ENCODE measurements at regions not wholly inside any gene's neighbourhood (a gene's known extent, or its start where the extent isn't known, plus 50 kb on each side); places are given as distances from the start of the nearest gene placed in this dataset.

- Histone ChIP-seq H3K36me3 (ENCODE audit: control insufficient read depth in 1 of 2, insufficient read depth in 2 of 2, low read length in 1 of 2) (no peaks in the 10 kb centered on the region), H3K27ac (ENCODE audit: low read depth in 1 of 2, low read length in 2 of 2) (no peak overlapping the region), H3K4me1 (ENCODE audit: control insufficient read depth in 1 of 2, insufficient read depth in 2 of 2, low read length in 2 of 2) (peaks cover 1 to 5% of the 10 kb centered on the region in 2 donors), H3K4me3 (ENCODE audit: low read length in 2 of 2) (no peak overlapping the region), H3K9me3 (ENCODE audit: control insufficient read depth, low read length) (no peaks in the 10 kb centered on the region), H3K27me3 (ENCODE audit: control insufficient read depth in 1 of 2, insufficient read depth in 2 of 2, low read length in 1 of 2) (no peaks in the 10 kb centered on the region)
- DNase-seq (no peak), ATAC-seq (ENCODE audit: low FRiP score) (no peak)
- 69 to 70% methylated on average over 1 of the region's 1 CpG for WGBS, 2 donors
- intact Hi-C loops (cut with DNase I), result no loop called here
These were observed 239.9 kb upstream of the ATP2B1 start for GRCh38 chr12:89948271-89949175.

- H3K4me1 ChIP-seq (ENCODE audit: control insufficient read depth in 1 of 2, insufficient read depth in 2 of 2, low read length in 2 of 2), result peaks cover 1 to 5% of the 10 kb centered on the region in 2 donors
- H3K9me3 ChIP-seq (ENCODE audit: control insufficient read depth, low read length), result no peaks in the 10 kb centered on the region
- H3K36me3 ChIP-seq (ENCODE audit: control insufficient read depth in 1 of 2, insufficient read depth in 2 of 2, low read length in 1 of 2), result no peaks in the 10 kb centered on the region
- no peak for DNase-seq
- WGBS, 2 donors, result 14 to 15% methylated on average over 5 of the region's 5 CpGs
- no peaks in the 10 kb centered on the region for H3K27me3 ChIP-seq (ENCODE audit: control insufficient read depth in 1 of 2, insufficient read depth in 2 of 2, low read length in 1 of 2)
- intact Hi-C loops (cut with DNase I), result no loop called here
- peak overlapping the region in 1 of 2 donors; percentile 20 for H3K4me3 ChIP-seq (ENCODE audit: low read length in 2 of 2)
- peak overlapping the region; percentile 33 to 57 for H3K27ac ChIP-seq (ENCODE audit: low read depth in 1 of 2, low read length in 2 of 2)
- ATAC-seq (ENCODE audit: low FRiP score), result peak; percentile 64
These were observed 239.0 kb upstream of the ATP2B1 start for GRCh38 chr12:89947437-89948270.

GRCh38 chr12:89946518-89947135, 238.0 kb upstream of the ATP2B1 start:
- H3K36me3 ChIP-seq (ENCODE audit: control insufficient read depth in 1 of 2, insufficient read depth in 2 of 2, low read length in 1 of 2), result no peaks in the 10 kb centered on the region
- DNase-seq (no peak), ATAC-seq (ENCODE audit: low FRiP score) (no peak)
- no peak overlapping the region for H3K4me3 ChIP-seq (ENCODE audit: low read length in 2 of 2)
- 86 to 87% methylated on average over 6 of the region's 6 CpGs for WGBS, 2 donors
- no peaks in the 10 kb centered on the region for H3K9me3 ChIP-seq (ENCODE audit: control insufficient read depth, low read length)
- H3K4me1 ChIP-seq (ENCODE audit: control insufficient read depth in 1 of 2, insufficient read depth in 2 of 2, low read length in 2 of 2), result peaks cover 1 to 5% of the 10 kb centered on the region in 2 donors
- intact Hi-C loops (cut with DNase I), result no loop called here
- no peaks in the 10 kb centered on the region for H3K27me3 ChIP-seq (ENCODE audit: control insufficient read depth in 1 of 2, insufficient read depth in 2 of 2, low read length in 1 of 2)
- H3K27ac ChIP-seq (ENCODE audit: low read depth in 1 of 2, low read length in 2 of 2), result no peak overlapping the region

- no peak overlapping the region for H3K4me3 ChIP-seq (ENCODE audit: low read length in 2 of 2)
- no peak overlapping the region for H3K27ac ChIP-seq (ENCODE audit: low read depth in 1 of 2, low read length in 2 of 2)
- peaks cover 0 to 5% of the 10 kb centered on the region in 2 donors for H3K4me1 ChIP-seq (ENCODE audit: control insufficient read depth in 1 of 2, insufficient read depth in 2 of 2, low read length in 2 of 2)
- no peaks in the 10 kb centered on the region for H3K9me3 ChIP-seq (ENCODE audit: control insufficient read depth, low read length)
- no peaks in the 10 kb centered on the region for H3K36me3 ChIP-seq (ENCODE audit: control insufficient read depth in 1 of 2, insufficient read depth in 2 of 2, low read length in 1 of 2)
- DNase-seq, result no peak
- intact Hi-C loops (cut with DNase I), result no loop called here
- no peak for ATAC-seq (ENCODE audit: low FRiP score)
- no peaks in the 10 kb centered on the region for H3K27me3 ChIP-seq (ENCODE audit: control insufficient read depth in 1 of 2, insufficient read depth in 2 of 2, low read length in 1 of 2)
These were observed 236.5 kb upstream of the ATP2B1 start for GRCh38 chr12:89945123-89945522.

- no peaks in the 10 kb centered on the region for H3K27me3 ChIP-seq (ENCODE audit: control insufficient read depth in 1 of 2, insufficient read depth in 2 of 2, low read length in 1 of 2)
- H3K9me3 ChIP-seq (ENCODE audit: control insufficient read depth, low read length), result no peaks in the 10 kb centered on the region
- ATAC-seq (ENCODE audit: low FRiP score) (no peak), DNase-seq (no peak)
- no peak overlapping the region for H3K27ac ChIP-seq (ENCODE audit: low read depth in 1 of 2, low read length in 2 of 2)
- H3K4me1 ChIP-seq (ENCODE audit: control insufficient read depth in 1 of 2, insufficient read depth in 2 of 2, low read length in 2 of 2), result peaks cover 0 to 5% of the 10 kb centered on the region in 2 donors
- no peak overlapping the region for H3K4me3 ChIP-seq (ENCODE audit: low read length in 2 of 2)
- intact Hi-C loops (cut with DNase I), result no loop called here
- H3K36me3 ChIP-seq (ENCODE audit: control insufficient read depth in 1 of 2, insufficient read depth in 2 of 2, low read length in 1 of 2), result no peaks in the 10 kb centered on the region
These were observed 234.8 kb upstream of the ATP2B1 start for GRCh38 chr12:89943463-89943862.

GRCh38 chr12:89941436-89941835, 232.8 kb upstream of the ATP2B1 start:
- H3K4me3 ChIP-seq (ENCODE audit: low read length in 2 of 2), result no peak overlapping the region
- no peak for DNase-seq
- 93 to 96% methylated on average over 2 of the region's 2 CpGs for WGBS, 2 donors
- H3K27ac ChIP-seq (ENCODE audit: low read depth in 1 of 2, low read length in 2 of 2), result no peak overlapping the region
- no peaks in the 10 kb centered on the region for H3K36me3 ChIP-seq (ENCODE audit: control insufficient read depth in 1 of 2, insufficient read depth in 2 of 2, low read length in 1 of 2)
- ATAC-seq (ENCODE audit: low FRiP score), result no peak
- no peaks in the 10 kb centered on the region for H3K27me3 ChIP-seq (ENCODE audit: control insufficient read depth in 1 of 2, insufficient read depth in 2 of 2, low read length in 1 of 2)
- intact Hi-C loops (cut with DNase I), result no loop called here
- H3K4me1 ChIP-seq (ENCODE audit: control insufficient read depth in 1 of 2, insufficient read depth in 2 of 2, low read length in 2 of 2), result no peaks in the 10 kb centered on the region
- H3K9me3 ChIP-seq (ENCODE audit: control insufficient read depth, low read length), result no peaks in the 10 kb centered on the region

DNA sequence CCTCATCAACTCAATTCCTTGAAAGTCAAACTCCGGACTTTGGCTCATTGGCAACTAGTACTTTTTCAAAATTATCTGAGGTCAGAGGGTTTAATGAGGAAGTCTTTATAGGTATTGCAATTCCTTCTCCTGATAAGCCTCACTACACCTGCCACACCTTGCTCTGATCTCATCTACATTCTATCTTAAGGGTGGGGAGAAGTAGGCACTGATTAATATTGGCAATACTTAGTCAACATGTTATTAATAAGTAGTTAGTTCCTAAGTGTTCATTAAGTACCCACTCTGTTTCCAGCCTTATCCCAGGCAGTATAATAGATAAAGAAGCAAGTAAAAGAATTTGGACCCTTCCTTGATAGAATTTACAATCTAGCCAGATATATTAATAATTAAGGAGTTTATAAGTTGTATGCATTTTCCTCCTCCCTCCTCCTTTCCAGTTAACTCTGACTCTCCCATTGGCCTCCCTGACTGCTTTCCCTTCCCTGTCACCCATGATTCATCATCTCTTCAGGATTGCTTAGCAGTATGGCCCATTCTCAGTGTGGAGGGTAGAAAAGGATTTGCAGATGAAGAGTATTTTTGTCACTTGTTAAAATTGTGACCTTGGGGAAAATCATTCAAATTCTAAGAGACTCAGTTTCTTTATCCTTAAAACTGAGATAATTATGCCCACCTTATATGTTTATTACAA, 231.0 kb upstream of the ATP2B1 start:
- Histone ChIP-seq H3K36me3 (ENCODE audit: control insufficient read depth in 1 of 2, insufficient read depth in 2 of 2, low read length in 1 of 2) (no peaks in the 10 kb centered on the region), H3K9me3 (ENCODE audit: control insufficient read depth, low read length) (no peaks in the 10 kb centered on the region), H3K4me3 (ENCODE audit: low read length in 2 of 2) (no peak overlapping the region), H3K4me1 (ENCODE audit: control insufficient read depth in 1 of 2, insufficient read depth in 2 of 2, low read length in 2 of 2) (no peaks in the 10 kb centered on the region), H3K27me3 (ENCODE audit: control insufficient read depth in 1 of 2, insufficient read depth in 2 of 2, low read length in 1 of 2) (no peaks in the 10 kb centered on the region), H3K27ac (ENCODE audit: low read depth in 1 of 2, low read length in 2 of 2) (no peak overlapping the region)
- WGBS, 2 donors, result 97% methylated on average over 1 of the region's 1 CpG
- intact Hi-C loops (cut with DNase I), result no loop called here
- no peak for DNase-seq
- no peak for ATAC-seq (ENCODE audit: low FRiP score)

- no peak for ATAC-seq (ENCODE audit: low FRiP score)
- no peaks in the 10 kb centered on the region for H3K27me3 ChIP-seq (ENCODE audit: control insufficient read depth in 1 of 2, insufficient read depth in 2 of 2, low read length in 1 of 2)
- DNase-seq, result no peak
- H3K4me1 ChIP-seq (ENCODE audit: control insufficient read depth in 1 of 2, insufficient read depth in 2 of 2, low read length in 2 of 2), result no peaks in the 10 kb centered on the region
- no peak overlapping the region for H3K27ac ChIP-seq (ENCODE audit: low read depth in 1 of 2, low read length in 2 of 2)
- H3K9me3 ChIP-seq (ENCODE audit: control insufficient read depth, low read length), result no peaks in the 10 kb centered on the region
- intact Hi-C loops (cut with DNase I), result no loop called here
- no peaks in the 10 kb centered on the region for H3K36me3 ChIP-seq (ENCODE audit: control insufficient read depth in 1 of 2, insufficient read depth in 2 of 2, low read length in 1 of 2)
- WGBS, 2 donors, result 36 to 40% methylated on average over 3 of the region's 3 CpGs
- H3K4me3 ChIP-seq (ENCODE audit: low read length in 2 of 2), result no peak overlapping the region
These were observed 228.0 kb upstream of the ATP2B1 start for GRCh38 chr12:89936631-89937030.
